Forelimb muscle (tissue), 1 donor: ENCODE measurements at regions not wholly inside any gene's neighbourhood (a gene's known extent, or its start where the extent isn't known, plus 50 kb on each side); places are given as distances from the start of the nearest gene placed in this dataset.
A peak's percentile ranks its signal among the peaks of the same experiment; 100 is the strongest.

Source experiments
- DNase-seq: peaks from one replicate; pipeline ENCODE4 v3.0.0-alpha.2; 2013; ENCODE audit warnings: low read depth

DNA sequence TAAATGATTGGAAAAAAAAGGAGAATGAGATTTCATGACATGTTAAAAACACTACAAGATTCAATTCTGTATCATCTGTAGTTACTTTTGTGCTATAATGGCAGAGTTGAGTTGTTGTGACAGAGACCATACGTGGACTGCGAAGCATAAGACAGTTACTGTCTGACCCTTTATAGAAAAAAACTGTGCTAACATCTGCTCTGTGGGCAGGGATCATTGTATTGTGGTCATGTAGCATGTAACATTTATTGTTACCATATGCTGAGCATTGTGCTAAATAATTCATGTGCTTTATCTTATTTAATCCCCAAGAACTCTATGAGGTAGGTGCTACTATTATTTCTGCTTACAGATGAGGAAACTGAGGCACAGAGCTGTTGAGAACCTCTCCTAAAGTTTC is 147.3 kb upstream of the HMHB1 start:
- no peak for DNase-seq

DNA sequence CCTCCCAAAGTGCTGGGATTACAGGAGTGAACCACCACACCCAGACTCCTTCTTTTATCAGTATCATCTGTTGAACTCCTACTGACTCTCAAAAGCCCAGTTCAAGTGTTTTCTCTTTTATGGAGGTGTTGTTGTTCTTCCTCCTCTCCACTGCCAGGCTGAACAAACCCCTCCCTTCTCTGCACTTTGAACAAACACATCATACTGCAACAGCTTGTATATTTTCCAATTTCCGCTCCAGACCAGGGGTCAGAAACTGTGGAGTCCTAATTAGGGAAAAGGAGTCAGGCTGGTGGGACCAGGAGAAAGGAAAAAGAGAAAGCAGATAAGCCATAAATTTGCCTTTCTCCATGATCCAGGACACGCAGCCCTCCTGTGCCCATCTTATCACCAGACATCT is 148.1 kb upstream of the HMHB1 start:
- DNase-seq, result no peak

DNA sequence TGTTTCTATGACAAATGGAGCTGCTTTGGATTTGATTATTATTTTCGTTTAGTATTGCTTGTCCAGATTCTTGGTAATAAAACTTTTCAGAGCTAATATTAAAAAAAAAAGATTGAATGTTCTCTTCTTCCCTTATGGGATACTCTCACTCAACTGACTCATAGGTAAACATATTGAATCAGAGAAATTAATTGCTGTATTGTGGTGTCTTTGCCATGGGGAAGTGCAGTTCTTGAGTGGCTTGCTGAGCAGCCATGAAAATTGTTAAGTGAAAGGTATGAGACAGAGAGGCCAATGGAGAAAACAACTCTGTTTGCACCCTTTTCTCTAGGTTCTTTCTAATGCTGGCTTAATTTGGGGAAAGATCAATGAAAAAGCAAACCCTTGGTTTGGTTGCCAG is 149.9 kb upstream of the HMHB1 start:
- DNase-seq, result no peak

DNA sequence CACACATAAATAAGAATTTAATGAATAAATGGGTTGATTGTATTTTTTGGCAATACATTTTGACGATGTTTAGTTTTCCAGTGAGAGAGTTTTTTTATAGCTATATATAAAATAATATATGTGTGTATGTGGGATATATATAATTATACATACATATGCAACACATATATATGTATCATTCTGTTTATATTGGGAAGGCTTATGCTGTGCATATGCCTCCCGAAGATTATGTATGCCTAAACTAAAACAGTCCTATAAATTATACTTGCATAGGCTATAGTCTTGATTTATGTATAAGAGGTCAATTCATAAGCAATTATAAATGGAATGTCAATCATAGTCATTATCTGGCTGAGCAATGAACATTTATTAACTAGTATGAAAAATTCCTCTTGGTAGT is 151.3 kb upstream of the HMHB1 start:
- no peak for DNase-seq

DNA sequence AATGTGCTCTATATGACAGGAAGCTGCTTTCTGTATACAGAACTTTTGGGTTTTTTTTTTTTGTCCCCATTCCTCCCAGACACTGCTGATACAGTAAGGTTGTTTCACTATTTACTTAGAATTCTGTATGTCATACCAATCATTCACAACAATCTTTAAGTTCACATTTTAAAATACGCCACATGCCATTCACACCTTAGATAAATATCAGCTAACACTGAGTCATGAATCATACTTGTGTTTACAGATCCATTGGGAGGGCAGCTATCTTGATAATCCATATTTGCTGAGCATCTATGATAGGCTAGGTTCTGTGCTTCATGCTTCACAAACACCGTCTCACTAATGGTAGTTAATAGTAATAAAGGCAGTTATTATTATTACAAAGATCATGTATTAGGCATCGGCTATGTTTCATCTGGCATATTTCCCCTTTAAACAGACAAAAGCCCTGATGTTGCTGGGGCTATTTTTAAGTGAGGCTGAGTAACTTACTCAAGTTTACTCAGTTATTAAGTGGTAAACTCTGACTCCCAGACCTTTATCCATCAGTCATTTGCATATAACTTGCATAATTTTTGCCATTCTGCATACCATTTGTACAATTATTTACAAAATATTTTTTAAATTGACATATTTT is 152.2 kb upstream of the HMHB1 start:
- no peak for DNase-seq

DNA sequence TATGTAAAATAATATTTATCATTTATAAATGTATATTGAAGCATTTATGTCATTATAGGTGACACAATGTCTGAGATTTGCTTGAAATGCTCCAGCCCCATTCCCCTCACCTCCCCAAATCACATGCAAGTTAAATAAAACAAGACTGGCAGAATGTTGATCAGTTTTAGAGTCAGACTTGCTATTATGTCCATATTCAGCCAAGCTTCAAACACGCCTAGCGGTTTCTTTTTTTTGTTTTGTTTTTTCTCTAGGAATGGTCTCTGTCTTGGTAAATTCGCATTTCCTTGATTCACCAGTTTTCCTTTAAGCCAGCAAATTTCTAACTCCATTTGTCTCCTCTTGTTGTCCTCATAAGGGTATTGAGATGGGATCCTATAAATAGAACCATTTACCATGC is 153.0 kb upstream of the HMHB1 start:
- DNase-seq, result no peak

DNA sequence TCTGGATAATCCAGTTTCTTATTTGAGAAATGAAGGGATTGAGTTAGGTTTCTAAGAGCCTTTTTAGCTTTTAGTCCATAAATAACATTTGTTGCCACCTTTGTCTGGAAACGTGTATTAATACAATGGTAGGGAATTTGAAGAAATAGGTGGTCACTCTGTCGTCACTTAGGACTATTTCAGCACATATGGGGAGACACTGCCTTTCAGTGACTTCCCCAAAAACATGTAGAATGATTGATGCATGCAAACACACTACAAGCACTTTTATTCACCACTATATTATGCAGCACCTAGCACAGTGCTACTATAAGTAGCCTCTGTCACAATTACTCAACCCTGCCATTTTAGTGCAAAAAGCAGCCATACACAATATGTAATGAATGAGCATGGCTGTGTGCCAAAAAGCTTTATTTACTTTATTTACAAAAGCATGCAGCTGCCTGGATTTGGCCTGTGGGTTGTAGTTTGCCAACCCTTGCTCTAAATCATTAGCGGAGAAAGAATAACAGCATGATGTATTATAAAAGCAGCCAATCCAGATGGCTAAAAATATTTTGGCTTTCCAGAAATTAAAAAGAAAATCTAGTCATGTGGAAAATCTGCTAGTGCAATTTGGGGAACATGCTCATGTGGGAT is 154.2 kb upstream of the HMHB1 start:
- no peak for DNase-seq

DNA sequence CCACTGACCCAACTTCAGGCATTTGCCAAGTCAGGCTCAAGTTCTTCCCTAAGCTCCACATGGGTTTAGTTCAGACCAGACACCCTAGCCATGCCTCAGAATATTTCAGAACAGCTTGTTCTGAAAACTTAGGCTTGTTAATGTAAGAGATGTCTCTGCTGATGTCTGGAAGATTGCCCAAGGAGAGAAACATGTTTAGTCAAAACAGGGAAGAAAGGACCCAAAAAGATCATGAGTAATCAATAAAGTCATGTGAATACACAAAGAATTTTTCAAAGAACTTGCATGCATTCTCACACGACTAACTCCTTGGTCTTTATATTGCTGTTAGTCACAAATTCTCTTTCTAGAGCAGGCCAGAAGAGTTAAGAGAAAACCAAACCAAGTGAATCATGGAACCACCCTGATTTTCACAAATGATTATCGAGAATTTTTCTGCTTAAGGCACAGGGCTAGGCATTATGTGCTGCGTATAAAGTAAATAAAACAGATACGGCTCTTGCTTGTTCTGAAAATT is 158.1 kb upstream of the HMHB1 start:
- no peak for DNase-seq

DNA sequence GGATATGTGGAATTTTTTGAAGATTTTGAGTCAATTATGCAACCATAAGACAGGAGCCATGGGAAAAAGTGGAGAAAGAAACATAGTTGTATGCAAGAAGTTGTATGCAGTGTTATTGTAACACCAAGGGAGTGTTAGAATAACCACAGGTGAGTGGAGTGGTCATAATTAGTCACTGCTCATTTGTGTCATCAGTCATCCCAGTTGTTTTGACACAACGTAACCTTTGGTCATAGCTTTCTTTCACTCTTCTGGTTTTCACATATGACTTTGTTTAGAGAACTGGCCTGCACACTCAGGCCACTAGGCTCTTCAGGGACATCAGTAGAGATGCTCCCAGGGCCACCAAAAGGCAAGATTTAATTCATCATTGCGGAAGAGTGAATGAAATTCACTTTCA is 158.7 kb upstream of the HMHB1 start:
- no peak for DNase-seq

DNA sequence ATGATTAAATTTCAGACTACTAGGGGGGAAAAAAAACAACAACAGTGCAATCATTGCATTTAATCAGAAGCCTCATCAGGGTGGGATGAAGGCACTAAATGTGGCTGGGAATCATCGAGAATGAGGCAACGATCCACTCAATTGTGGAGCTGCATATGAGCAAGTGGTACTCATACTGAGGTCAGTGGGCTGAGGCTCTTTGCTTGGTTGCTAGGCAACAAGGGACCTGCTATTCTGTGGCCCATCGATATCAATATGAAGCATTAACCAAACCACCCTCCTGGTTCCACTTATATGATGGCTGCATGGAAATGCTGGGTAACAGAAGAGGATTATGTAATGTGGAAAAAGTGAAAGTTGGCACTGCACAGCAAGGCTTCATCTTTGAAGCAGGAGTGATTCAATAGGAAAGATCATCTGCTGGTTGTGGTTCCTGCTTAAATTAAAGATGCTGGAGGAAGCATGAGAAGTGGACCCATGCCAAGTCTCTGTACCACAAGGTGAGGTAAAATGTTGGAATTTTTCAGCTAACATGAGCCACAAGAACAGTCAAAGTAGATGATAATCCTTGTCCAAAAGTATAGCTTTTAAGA is 159.8 kb upstream of the HMHB1 start:
- no peak for DNase-seq

DNA sequence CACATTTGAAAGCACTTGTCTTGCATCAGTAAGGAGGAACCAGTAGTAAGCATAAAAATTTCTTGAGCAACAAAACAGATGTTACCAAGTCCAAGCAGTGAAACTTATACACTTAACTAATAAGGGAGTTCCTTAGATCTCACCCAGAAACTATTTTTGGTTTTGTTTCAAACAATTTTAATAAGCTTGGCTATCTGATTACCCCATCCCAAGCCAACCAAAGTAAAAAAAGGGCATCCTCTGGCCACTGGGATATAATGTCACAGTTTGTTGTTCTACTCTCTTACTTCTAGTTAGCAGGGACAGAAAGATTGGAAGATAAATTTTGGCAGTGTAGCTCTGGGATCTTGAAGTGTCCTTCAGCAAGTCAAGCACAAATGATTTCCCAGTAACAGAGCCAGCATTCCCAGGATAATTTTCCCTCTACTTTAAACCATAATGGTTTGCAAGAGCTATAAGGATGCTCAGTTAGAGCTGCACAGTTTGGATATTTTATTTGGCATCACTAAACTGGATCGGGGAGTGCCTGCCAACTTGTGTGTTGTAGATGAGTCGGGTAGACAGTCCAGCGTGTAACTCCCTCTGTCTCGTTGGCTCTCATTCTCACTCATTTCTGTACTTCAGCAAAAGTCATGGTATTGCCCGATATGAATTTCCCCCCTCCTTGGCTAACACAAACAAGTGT is 161.9 kb upstream of the HMHB1 start:
- DNase-seq, result peak; percentile 52

DNA sequence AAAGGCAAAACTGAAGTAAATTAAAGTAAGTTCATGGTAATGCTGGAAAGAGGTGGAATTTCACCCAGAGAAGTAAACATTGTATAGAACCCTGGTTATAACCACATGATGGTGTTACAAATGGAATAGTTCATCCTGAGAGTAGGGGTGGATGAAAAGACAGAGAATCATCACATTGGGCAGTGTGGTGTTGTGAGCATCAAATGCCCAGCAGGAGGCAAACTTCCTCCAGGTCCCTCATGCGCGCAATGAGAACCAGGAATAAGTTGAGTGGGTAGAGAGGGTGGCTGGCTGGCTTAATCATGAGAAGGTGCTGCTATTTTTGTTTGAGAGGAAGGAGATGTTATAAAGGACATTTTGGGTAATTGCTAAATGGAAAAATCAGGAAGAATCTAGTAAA is 163.3 kb upstream of the HMHB1 start:
- no peak for DNase-seq

DNA sequence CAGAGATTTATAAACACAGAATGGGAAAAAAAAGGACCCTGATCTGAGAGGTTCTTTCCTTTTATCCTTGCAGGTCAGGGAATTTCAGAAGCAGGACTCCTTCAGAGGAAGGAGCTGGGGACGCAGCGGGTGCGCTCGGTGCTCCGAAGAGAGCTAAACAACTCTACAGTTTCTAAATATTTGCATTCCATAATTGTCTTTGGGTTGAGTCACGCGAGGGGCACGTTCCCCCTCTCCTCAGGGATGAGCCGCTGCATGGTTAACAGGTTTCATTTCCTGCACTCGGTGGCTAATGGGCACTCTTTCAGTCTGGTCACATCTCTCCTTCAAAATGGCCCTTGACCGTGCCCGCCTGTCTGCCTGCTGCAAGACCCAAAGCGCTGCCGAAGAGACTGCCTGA is 165.0 kb upstream of the HMHB1 start:
- no peak for DNase-seq

DNA sequence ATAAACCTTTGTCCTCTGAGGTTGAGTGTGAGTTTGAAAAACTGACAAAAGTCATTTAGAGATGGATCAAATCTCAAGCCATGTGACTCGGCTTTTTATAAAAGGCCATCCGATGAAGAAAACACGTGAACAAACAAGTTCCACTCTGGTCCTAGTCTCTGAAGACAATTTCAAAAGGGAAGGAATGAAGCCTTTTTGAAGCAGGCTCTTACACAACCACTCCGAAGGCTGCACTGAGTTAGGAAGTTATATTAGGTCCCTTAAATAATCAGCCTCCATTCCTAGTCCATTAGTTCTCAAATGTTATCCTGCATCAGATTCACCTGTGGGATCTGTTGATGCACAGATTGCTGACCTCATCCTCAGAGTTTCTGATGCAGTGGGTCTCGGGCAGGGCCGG is 166.6 kb upstream of the HMHB1 start:
- DNase-seq, result no peak

DNA sequence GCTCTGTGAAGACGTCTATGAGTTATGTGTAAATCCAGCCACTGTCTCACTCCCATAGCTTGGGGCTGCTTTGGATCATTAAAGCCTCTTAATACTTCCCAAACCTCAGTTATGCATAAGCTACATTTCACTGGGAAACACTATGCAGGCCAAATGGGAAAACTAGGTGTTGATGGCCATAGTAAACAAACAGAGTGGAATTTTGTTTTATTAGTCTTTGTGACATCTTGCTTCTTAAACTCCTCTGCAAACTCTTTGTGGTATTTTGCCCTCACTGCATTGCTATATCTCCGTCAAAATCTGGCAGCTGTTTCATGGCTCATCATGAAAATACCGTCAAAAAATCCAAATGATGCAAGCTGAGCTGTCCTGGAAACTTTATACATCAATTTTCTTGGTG is 167.2 kb upstream of the HMHB1 start:
- DNase-seq, result no peak

DNA sequence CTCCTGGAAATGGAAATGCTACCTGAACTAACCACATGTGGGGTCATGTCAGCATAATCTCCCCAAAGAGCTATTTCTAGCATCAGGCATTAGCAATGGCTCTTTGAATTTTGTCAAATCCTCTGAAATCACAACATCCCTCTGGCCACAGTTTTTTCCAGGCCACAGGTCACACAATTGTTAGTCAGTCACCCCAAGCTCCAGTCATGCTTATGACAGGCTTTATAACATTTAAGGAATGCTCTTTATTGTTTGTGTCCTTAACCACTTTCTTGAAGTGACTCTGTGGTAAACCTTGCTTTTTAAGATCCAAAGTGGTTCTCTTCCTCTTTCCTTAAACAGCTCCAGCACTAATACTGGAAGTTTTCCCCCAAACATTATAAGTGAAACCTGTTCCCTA is 169.2 kb upstream of the HMHB1 start:
- DNase-seq, result no peak

DNA sequence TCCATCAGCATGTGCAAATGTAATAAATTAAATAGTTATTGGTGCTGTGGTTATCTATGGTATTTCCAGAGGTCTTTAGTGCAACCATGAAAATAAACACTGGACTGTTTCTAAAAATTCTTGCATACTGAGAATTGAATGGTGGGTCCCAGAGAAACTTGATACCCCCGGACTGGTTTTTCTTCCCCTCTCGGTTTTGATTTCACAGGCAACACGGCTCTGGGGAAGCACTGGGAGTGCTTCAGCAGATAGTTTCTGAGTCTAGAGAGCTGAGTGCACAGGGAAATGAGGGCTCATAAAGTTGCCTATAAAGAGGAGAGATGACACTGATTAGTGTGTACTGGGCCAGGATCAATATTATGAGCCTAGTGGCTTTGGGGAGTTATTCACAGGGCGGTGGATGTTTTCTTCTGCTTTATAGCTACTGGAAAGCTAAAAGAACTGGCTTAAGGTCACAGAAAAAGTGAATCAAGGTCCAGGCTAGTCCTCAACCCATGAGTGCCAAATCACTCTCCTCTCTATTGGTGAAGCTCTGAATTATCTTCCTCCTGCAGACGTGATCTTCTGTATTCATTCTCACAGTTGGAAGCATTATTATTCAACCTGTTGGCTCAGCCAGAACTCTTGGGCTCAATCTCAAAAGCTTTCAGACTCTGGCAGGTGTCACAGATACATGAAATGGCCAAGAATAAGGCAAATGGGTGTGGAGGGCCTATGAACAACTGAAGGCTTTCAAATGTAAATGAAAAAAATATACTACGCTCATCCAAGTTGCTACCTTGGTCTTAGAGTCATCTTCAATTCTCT is 170.2 kb upstream of the HMHB1 start:
- DNase-seq, result no peak

DNA sequence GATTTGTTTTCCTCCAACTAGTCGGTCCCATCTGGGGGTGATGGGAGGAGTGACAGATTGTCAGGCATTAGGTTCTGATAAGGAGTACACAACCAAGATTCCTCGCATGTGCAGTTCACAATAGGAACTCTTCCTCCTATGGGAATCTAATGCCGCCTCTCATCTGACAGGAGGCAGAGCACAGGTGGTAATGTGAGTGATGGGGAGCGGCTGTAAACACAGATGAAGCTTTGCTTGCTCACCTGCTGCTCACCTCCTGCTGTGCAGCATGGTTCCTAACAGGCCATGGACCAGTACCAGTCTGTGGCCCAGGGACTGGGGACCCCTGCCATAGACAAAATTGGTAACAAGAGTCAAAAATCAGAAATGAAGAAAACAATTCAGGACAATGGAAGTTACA is 173.3 kb upstream of the HMHB1 start:
- DNase-seq, result no peak

DNA sequence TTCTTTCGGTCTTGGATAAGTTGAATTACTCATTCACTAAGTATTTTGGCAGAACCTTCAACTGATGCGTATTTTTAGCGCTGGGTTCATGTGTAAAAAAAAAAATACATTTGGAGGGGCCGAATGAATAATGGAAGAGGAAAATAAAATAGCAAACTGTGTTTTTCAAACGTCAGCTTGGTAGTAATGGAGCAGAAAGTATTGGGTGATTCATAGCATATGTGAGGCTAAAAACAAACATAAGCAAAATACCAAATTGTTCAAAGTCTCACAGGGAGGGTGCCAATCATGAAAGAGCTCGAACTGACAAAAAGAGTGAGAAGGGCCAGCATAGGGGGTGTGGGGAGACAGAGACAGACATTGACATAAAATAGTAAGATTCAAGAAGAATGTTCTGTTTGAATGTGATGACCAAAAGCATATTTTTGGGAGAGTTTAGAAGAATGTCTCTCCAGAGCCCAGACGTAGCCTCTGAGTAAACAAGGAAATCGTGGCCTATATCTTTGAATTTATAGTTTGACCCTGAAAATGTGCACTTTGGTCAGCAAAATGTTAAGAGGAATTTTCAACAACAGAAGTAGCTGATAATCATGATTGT is 174.9 kb upstream of the HMHB1 start:
- DNase-seq, result no peak

DNA sequence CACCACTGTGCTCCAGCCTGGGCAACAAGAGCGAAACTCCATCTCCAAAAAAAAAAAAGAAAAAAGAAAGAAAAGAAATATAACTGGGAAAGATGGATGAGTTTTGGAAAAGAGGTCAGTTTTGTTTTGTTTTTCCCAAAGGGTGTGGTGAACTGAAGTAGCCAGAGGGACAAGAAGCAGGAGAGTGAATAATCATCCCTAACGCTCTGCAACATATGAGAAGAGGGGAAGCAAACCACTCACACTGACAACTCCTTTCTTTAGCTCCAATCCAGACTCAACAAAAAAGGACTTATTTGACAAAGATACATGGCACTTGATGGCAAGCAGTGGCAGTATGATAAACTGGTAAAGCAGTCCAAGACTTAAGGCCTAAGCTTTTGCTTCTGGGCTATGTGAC is 176.1 kb upstream of the HMHB1 start:
- DNase-seq, result no peak

DNA sequence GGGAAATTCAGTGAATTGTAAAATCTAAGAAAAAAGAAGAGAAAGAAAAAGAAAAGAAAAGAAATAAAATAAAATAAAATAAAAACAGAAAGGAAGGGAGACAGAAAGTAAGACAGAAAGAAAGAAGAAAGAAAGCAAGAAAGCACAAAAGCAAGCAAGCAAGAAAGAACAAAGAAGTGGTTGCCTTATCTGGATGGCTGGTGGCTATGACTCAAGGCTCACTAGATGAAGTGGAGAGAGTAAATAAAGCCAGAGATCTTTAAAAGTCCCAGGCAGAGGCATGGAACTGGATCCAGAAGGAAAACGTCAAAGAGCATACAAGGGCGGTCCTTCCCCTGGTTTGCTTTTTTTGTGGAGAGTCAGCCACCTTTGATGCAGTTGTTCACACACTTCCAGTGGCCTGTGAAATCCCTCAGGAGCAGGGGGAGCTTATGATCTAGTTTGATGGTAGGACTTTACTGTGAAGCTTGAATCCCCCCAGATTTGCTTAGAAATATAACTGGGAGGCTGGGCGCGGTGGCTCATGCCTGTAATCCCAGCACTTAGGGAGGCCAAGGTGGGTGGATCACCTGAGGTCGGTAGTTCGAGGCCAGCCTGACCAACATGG is 176.7 kb upstream of the HMHB1 start:
- DNase-seq, result no peak
